Esophagus squamous epithelium (tissue), 4 donors: ENCODE measurements at regions not wholly inside any gene's neighbourhood (a gene's known extent, or its start where the extent isn't known, plus 50 kb on each side); places are given as distances from the start of the nearest gene placed in this dataset.

Source experiments
- POLR2A ChIP-seq, 4 donors: fragments of 450-650 bp; IDR thresholded peaks; one replicate each; pipeline ENCODE4 v1.6.1; 2017; ENCODE audit warnings: antibody characterized with exemption in 4 of 4, mild to moderate bottlenecking in 4 of 4, moderate library complexity in 3 of 4
- TF ChIP-seq, protein P1 (sequence below), 6 experiments: fragments of 450-650 bp in 4 of 6; fragments of 200-600 bp in 2 of 6; sonication (generic) in 2 of 6; IDR thresholded peaks; one replicate each; pipeline ENCODE4 v1.5.1; 2016 to 2019; ENCODE audit warnings: antibody characterized with exemption in 6 of 6, mild to moderate bottlenecking in 4 of 6, moderate library complexity in 4 of 6

DNA sequence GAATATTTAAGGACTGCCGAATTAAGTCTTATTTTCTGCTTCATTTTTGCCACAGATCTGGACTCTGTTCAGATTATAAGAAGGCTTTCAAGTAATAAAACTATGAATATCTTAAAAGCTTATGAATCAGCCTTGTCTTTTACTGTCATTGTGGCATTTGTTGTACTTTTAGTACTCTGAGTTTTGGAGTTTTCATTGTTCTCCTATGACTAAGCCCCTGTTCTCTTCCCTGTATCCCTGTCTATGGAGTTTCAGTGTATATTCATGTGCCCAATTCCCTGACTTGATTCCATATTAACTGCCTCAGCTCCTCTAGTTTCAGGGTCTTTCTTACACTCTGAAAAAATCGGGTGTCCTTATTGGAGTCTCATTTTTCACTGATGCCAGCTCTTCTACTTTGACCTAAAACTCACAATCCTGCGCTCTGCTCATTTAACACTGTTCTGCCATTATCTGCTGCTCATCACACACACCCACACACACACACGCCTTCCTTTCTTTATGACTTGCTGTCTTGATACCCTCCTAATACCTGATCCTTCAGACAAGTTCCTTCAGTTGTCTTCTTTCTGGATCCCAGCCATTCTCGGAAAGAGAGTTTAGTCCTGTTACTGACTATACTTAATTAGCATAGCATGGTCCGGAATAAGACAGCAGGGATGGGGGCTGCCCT lies 511.8 kb downstream of the CPS1 start:
- TF ChIP-seq, protein P1, sequence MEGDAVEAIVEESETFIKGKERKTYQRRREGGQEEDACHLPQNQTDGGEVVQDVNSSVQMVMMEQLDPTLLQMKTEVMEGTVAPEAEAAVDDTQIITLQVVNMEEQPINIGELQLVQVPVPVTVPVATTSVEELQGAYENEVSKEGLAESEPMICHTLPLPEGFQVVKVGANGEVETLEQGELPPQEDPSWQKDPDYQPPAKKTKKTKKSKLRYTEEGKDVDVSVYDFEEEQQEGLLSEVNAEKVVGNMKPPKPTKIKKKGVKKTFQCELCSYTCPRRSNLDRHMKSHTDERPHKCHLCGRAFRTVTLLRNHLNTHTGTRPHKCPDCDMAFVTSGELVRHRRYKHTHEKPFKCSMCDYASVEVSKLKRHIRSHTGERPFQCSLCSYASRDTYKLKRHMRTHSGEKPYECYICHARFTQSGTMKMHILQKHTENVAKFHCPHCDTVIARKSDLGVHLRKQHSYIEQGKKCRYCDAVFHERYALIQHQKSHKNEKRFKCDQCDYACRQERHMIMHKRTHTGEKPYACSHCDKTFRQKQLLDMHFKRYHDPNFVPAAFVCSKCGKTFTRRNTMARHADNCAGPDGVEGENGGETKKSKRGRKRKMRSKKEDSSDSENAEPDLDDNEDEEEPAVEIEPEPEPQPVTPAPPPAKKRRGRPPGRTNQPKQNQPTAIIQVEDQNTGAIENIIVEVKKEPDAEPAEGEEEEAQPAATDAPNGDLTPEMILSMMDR (IDR thresholded peaks at IDR 0.05), result no peak
- no peak for TF ChIP-seq POLR2A (IDR thresholded peaks at IDR 0.05)
